IMR-90 (cell line): ENCODE measurements at regions not wholly inside any gene's neighbourhood (a gene's known extent, or its start where the extent isn't known, plus 50 kb on each side); places are given as distances from the start of the nearest gene placed in this dataset.

Experiments
- ATAC-seq: fragments of 200-7000 bp; cut with Tn5 transposase; 2 replicates; pipeline ENCODE4 v1.9.1; 2020; ENCODE audit warnings: low read depth, mild to moderate bottlenecking, moderate library complexity
- BruUV-seq: library from RNA; stranded (reverse); fragments of 400-500 nt; replicated peaks from 2 replicates; lab custom pipeline; 2021; lab: Mats Ljungman, UMichigan
- CTCF ChIA-PET: fragments of 300-600 bp; formaldehyde crosslinking; extraction: SDS; loops from one replicate; lab custom pipeline; 2021; ENCODE audit warnings: antibody characterized with exemption; lab: Yijun Ruan, JAX
- POLR2A ChIA-PET: fragments of 300-600 bp; sonication (Branson Sonifier 250); formaldehyde crosslinking; loops from one replicate; lab custom pipeline; 2022; ENCODE audit warnings: antibody characterized with exemption; ENCODE audit not compliant: unreplicated experiment; lab: Charles Lee
- DNase-seq: peaks from one replicate; pipeline ENCODE4 v3.0.0; 2013
- H2AFZ ChIP-seq: replicated peaks from 2 replicates; pipeline ENCODE3; 2013; ENCODE audit warnings: low read length, mild to moderate bottlenecking; ENCODE audit not compliant: poor library complexity
- H2AK5ac ChIP-seq: 2 replicates; pipeline ENCODE4 v1.6.1; 2013; ENCODE audit warnings: low read depth, low read length, inconsistent platforms
- H2AK9ac ChIP-seq: replicated peaks from 2 replicates; pipeline ENCODE3; 2013; ENCODE audit warnings: mild to moderate bottlenecking, low read depth, low read length, moderate library complexity; ENCODE audit not compliant: poor library complexity
- H2BK120ac ChIP-seq: 2 replicates; pipeline ENCODE4 v1.6.1; 2013; ENCODE audit warnings: low read depth, low read length, inconsistent platforms
- H2BK15ac ChIP-seq: 3 replicates; pipeline ENCODE4 v1.6.1; 2013; ENCODE audit warnings: low read depth, low read length, inconsistent platforms
- H2BK20ac ChIP-seq: 2 replicates; pipeline ENCODE4 v1.6.1; 2013; ENCODE audit warnings: low read depth, mild to moderate bottlenecking, inconsistent platforms, low read length, moderate library complexity
- H2BK5ac ChIP-seq: 2 replicates; pipeline ENCODE4 v1.6.1; 2013; ENCODE audit warnings: mild to moderate bottlenecking, low read depth, low read length, inconsistent platforms; ENCODE audit not compliant: poor library complexity, severe bottlenecking
- H3K14ac ChIP-seq: replicated peaks from 2 replicates; pipeline ENCODE4 v1.6.1; 2013; ENCODE audit warnings: low read depth, low read length, inconsistent platforms
- H3K18ac ChIP-seq: 2 replicates; pipeline ENCODE4 v1.6.1; 2013; ENCODE audit warnings: low read depth, low read length, control low read depth
- H3K23ac ChIP-seq: 2 replicates; pipeline ENCODE4 v1.6.1; 2013; ENCODE audit warnings: low read depth, low read length, inconsistent platforms
- H3K27ac ChIP-seq: 2 replicates; pipeline ENCODE4 v1.5.1; 2013; ENCODE audit warnings: mild to moderate bottlenecking, control low read depth, low read length; ENCODE audit not compliant: insufficient read depth
- H3K27me3 ChIP-seq: 2 replicates; pipeline ENCODE4 v1.6.1; 2013; ENCODE audit warnings: low read length; ENCODE audit not compliant: control insufficient read depth, insufficient read depth
- H3K36me3 ChIP-seq: 2 replicates; pipeline ENCODE4 v1.6.1; 2013; ENCODE audit warnings: low read length, mixed read lengths; ENCODE audit not compliant: control insufficient read depth, insufficient read depth
- H3K4ac ChIP-seq: 2 replicates; pipeline ENCODE4 v1.6.1; 2013; ENCODE audit warnings: low read depth, low read length, inconsistent platforms
- H3K4me1 ChIP-seq: 2 replicates; pipeline ENCODE4 v1.6.1; 2013; ENCODE audit warnings: low read length, mixed read lengths; ENCODE audit not compliant: control insufficient read depth, insufficient read depth
- H3K4me2 ChIP-seq: 2 replicates; pipeline ENCODE4 v1.6.1; 2013; ENCODE audit warnings: low read depth, mild to moderate bottlenecking, control low read depth, low read length, moderate library complexity
- H3K4me3 ChIP-seq: 2 replicates; pipeline ENCODE4 v1.5.1; 2013; ENCODE audit warnings: low read depth, mild to moderate bottlenecking, control low read depth, low read length, moderate library complexity; ENCODE audit not compliant: insufficient read depth
- H3K56ac ChIP-seq: 2 replicates; pipeline ENCODE4 v1.6.1; 2013; ENCODE audit warnings: low read length, inconsistent platforms; ENCODE audit not compliant: insufficient read depth; ENCODE audit errors: extremely low read depth
- H3K79me1 ChIP-seq, 2 experiments: 2 replicates each; pipeline ENCODE4 v1.6.1; 2013; ENCODE audit warnings: low read length in 2 of 2, inconsistent platforms in 1 of 2, low read depth in 1 of 2
- H3K9ac ChIP-seq: 2 replicates; pipeline ENCODE4 v1.6.1; 2013; ENCODE audit warnings: low read depth, low read length, control low read depth
- H3K9me1 ChIP-seq: 2 replicates; pipeline ENCODE4 v1.6.1; 2013; ENCODE audit warnings: low read length, inconsistent platforms; ENCODE audit not compliant: insufficient read depth
- H3K9me3 ChIP-seq: 2 replicates; pipeline ENCODE4 v1.6.1; 2013; ENCODE audit warnings: low read length; ENCODE audit not compliant: control insufficient read depth, insufficient read depth
- H4K20me1 ChIP-seq: 2 replicates; pipeline ENCODE4 v1.6.1; 2013; ENCODE audit warnings: low read length, inconsistent platforms; ENCODE audit not compliant: insufficient read depth
- H4K5ac ChIP-seq: 2 replicates; pipeline ENCODE4 v1.6.1; 2013; ENCODE audit warnings: mild to moderate bottlenecking, low read depth, low read length, control low read depth
- H4K8ac ChIP-seq, 2 experiments: 2 replicates each; pipeline ENCODE4 v1.6.1; 2013; ENCODE audit warnings: low read depth in 2 of 2, low read length in 2 of 2, control low read depth in 1 of 2, inconsistent platforms in 1 of 2
- H4K91ac ChIP-seq: 2 replicates; pipeline ENCODE4 v1.6.1; 2013; ENCODE audit warnings: low read depth, low read length, inconsistent platforms; ENCODE audit not compliant: insufficient read depth
- BHLHE40 ChIP-seq: fragments of 150-350 bp; IDR thresholded peaks from 2 replicates; pipeline ENCODE4 v1.6.1; 2016; ENCODE audit warnings: mild to moderate bottlenecking, low read depth, low read length
- CEBPB ChIP-seq: IDR thresholded peaks from 2 replicates; pipeline ENCODE4 v1.6.1; 2012; ENCODE audit warnings: low read depth, low read length, improper control_type of control experiment
- CHD1 ChIP-seq: IDR thresholded peaks from 2 replicates; pipeline ENCODE4 v1.6.1; 2012; ENCODE audit warnings: low read depth, low read length, improper control_type of control experiment
- ELK1 ChIP-seq: fragments of 150-350 bp; IDR thresholded peaks from 2 replicates; pipeline ENCODE4 v1.6.1; 2016; ENCODE audit warnings: low read depth, mild to moderate bottlenecking, low read length, moderate library complexity, borderline replicate concordance
- FOS ChIP-seq: fragments of 150-350 bp; IDR thresholded peaks from 2 replicates; pipeline ENCODE4 v1.6.1; 2016; ENCODE audit warnings: low read depth, low read length
- MAFK ChIP-seq: IDR thresholded peaks from 2 replicates; pipeline ENCODE4 v1.6.1; 2012; ENCODE audit warnings: low read depth, low read length, improper control_type of control experiment
- MAZ ChIP-seq: IDR thresholded peaks from 2 replicates; pipeline ENCODE4 v1.6.1; 2012; ENCODE audit warnings: low read depth, mild to moderate bottlenecking, low read length, improper control_type of control experiment, moderate library complexity, borderline replicate concordance
- MXI1 ChIP-seq: IDR thresholded peaks from 2 replicates; pipeline ENCODE4 v1.6.1; 2012; ENCODE audit warnings: low read depth, mild to moderate bottlenecking, low read length, moderate library complexity, borderline replicate concordance
- NFE2L2 ChIP-seq: fragments of 150-350 bp; IDR thresholded peaks from 2 replicates; pipeline ENCODE4 v1.6.1; 2016; ENCODE audit warnings: low read depth, mild to moderate bottlenecking, low read length
- POLR2A ChIP-seq: IDR thresholded peaks from 2 replicates; pipeline ENCODE4 v1.6.1; 2012; ENCODE audit warnings: mild to moderate bottlenecking, low read depth, low read length
- RAD21 ChIP-seq: IDR thresholded peaks from 2 replicates; pipeline ENCODE4 v1.6.1; 2012; ENCODE audit warnings: low read length, improper control_type of control experiment
- RCOR1 ChIP-seq: IDR thresholded peaks from 2 replicates; pipeline ENCODE4 v1.6.1; 2012; ENCODE audit warnings: mild to moderate bottlenecking, low read length, improper control_type of control experiment; ENCODE audit not compliant: insufficient replicate concordance
- RFX5 ChIP-seq: IDR thresholded peaks from 2 replicates; pipeline ENCODE4 v1.8.0; 2012; ENCODE audit warnings: low read depth, mild to moderate bottlenecking, low read length, moderate library complexity
- SMC3 ChIP-seq: fragments of 150-350 bp; IDR thresholded peaks from 2 replicates; pipeline ENCODE4 v1.6.1; 2016; ENCODE audit warnings: low read depth, mild to moderate bottlenecking, antibody characterized with exemption, low read length, moderate library complexity
- WGBS, 2 experiments: methylation state at CpG; one replicate each; pipeline versions ENCODE4 v1.1.5 to v1.1.7; 2013; ENCODE audit warnings: missing lambda C conversion rate in 2 of 2; ENCODE audit not compliant: insufficient read length in 1 of 2; ENCODE audit errors: extremely low coverage in 2 of 2; 5-methylcytosine and 5-hydroxymethylcytosine counted together
- dilution Hi-C: fragments of 300-500 bp; cut with HindIII; formaldehyde crosslinking; loops from one replicate; pipeline ENCODE4 v1.14.3; 2018; ENCODE audit warnings: low sequenced_read_pairs; ENCODE audit not compliant: unreplicated experiment
- in situ Hi-C: fragments of 300-500 bp; cut with MboI; formaldehyde crosslinking; loops from 3 replicates; pipeline ENCODE4 v1.14.3; 2019; ENCODE audit warnings: low sequenced_read_pairs, inconsistent platforms, mixed read lengths
- intact Hi-C: fragments of 100-400 bp; cut with micrococcal nuclease; formaldehyde crosslinking; loops from 2 replicates; pipeline ENCODE4 v1.10.0; 2022
- TF ChIP-seq, protein P1 (sequence below): fragments of 150-350 bp; IDR thresholded peaks from 2 replicates; pipeline ENCODE4 v1.6.1; 2017; ENCODE audit warnings: mild to moderate bottlenecking, antibody characterized with exemption, low read length, low read depth
- TF ChIP-seq, protein P2 (sequence below): conservative IDR thresholded peaks from 2 replicates; pipeline ENCODE4 v1.5.1; 2012; ENCODE audit warnings: mild to moderate bottlenecking, low read depth, low read length, improper control_type of control experiment

DNA sequence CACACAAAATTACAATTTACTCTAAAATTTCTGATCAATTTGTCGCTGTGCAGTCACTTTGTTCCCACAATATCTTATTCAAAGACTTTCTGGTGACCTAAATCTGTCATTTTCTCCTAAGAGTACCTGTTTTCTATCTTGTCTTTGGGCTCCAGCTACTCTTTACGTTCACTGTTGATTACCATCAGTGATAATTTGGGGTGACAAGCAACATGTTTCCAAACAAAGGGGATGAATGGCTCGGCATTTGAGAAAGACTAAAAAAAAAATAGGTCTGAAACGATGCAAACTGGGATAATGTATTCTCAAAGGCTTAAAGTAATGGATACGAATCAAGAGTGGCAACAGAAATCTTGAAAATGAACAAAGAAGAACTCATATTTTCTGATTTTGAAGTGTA lies 205.2 kb upstream of the DAB2 start:
- dilution Hi-C loops = no loop called here
- H3K9ac ChIP-seq = no peak overlapping the region

More for the DNA sequence above, 205.2 kb upstream of the DAB2 start:
- Histone ChIP-seq H3K14ac (no peak overlapping the region), H3K23ac (no peak overlapping the region), H3K36me3 (no peaks in the 10 kb centered on the region), H3K4me2 (no peak overlapping the region), H2BK15ac (no peak overlapping the region), H3K4me1 (no peaks in the 10 kb centered on the region), H4K5ac (no peak overlapping the region), H2AK9ac (no peak overlapping the region), H3K4ac (no peak overlapping the region), H3K9me3 (no peaks in the 10 kb centered on the region), H3K18ac (no peak overlapping the region), H4K8ac (no peak overlapping the region), H2BK5ac (no peak overlapping the region), H3K4me3 (no peak overlapping the region), H4K91ac (no peak overlapping the region), H2AFZ (no peak overlapping the region), H3K79me1 (no peaks in the 10 kb centered on the region), H4K20me1 (no peaks in the 10 kb centered on the region), H2AK5ac (no peak overlapping the region), H3K27ac (no peak overlapping the region), H3K9me1 (no peaks in the 10 kb centered on the region), H2BK20ac (no peak overlapping the region), H3K27me3 (peaks cover 5% of the 10 kb centered on the region; the same call in 1 of the 2 replicates), H2BK120ac (no peak overlapping the region), H3K56ac (no peak overlapping the region)
- intact Hi-C loops (no loop called here), in situ Hi-C loops (no loop called here)
- DNase-seq (no peak), ATAC-seq (no peak)
- 52% methylated on average over 3 of the region's 5 CpGs; no CpG with 5 or more reads in 1 of the 2 experiments for WGBS, 2 experiments
- POLR2A ChIA-PET = no interaction called here
- TF ChIP-seq MAFK = no peak
- no peak for TF ChIP-seq RAD21
- no peak for TF ChIP-seq MXI1
- no peak for TF ChIP-seq SMC3
- no peak for TF ChIP-seq NFE2L2
- no peak for TF ChIP-seq ELK1
- no peak for TF ChIP-seq MAZ
- no peak for TF ChIP-seq RFX5
- no peak for TF ChIP-seq CEBPB
- TF ChIP-seq, protein P1, sequence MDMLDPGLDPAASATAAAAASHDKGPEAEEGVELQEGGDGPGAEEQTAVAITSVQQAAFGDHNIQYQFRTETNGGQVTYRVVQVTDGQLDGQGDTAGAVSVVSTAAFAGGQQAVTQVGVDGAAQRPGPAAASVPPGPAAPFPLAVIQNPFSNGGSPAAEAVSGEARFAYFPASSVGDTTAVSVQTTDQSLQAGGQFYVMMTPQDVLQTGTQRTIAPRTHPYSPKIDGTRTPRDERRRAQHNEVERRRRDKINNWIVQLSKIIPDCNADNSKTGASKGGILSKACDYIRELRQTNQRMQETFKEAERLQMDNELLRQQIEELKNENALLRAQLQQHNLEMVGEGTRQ = no peak
- no peak for TF ChIP-seq BHLHE40
- TF ChIP-seq, protein P2, sequence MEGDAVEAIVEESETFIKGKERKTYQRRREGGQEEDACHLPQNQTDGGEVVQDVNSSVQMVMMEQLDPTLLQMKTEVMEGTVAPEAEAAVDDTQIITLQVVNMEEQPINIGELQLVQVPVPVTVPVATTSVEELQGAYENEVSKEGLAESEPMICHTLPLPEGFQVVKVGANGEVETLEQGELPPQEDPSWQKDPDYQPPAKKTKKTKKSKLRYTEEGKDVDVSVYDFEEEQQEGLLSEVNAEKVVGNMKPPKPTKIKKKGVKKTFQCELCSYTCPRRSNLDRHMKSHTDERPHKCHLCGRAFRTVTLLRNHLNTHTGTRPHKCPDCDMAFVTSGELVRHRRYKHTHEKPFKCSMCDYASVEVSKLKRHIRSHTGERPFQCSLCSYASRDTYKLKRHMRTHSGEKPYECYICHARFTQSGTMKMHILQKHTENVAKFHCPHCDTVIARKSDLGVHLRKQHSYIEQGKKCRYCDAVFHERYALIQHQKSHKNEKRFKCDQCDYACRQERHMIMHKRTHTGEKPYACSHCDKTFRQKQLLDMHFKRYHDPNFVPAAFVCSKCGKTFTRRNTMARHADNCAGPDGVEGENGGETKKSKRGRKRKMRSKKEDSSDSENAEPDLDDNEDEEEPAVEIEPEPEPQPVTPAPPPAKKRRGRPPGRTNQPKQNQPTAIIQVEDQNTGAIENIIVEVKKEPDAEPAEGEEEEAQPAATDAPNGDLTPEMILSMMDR = no peak
- no peak for TF ChIP-seq CHD1
- no peak for TF ChIP-seq RCOR1
- TF ChIP-seq POLR2A = no peak
- TF ChIP-seq FOS = no peak
- no TSS peak for BruUV-seq
- CTCF ChIA-PET = no interaction called here
